Lower leg skin (tissue), 4 donors: ENCODE measurements at regions not wholly inside any gene's neighbourhood (a gene's known extent, or its start where the extent isn't known, plus 50 kb on each side); places are given as distances from the start of the nearest gene placed in this dataset.

Experiments used
- DNase-seq, 2 donors: peaks; one replicate each; pipeline ENCODE4 v3.0.0-alpha.2; 2019; ENCODE audit warnings: low spot score in 2 of 2
- H3K4me3 ChIP-seq: fragments of 200-600 bp; sonication (generic); 2 replicates; pipeline ENCODE4 v1.5.1; 2017; ENCODE audit warnings: mild to moderate bottlenecking, low read depth; ENCODE audit not compliant: poor library complexity, severe bottlenecking
- POLR2A ChIP-seq, 2 donors: fragments of 450-650 bp; IDR thresholded peaks; one replicate each; pipeline ENCODE4 v1.6.1; 2016 to 2017; ENCODE audit warnings: antibody characterized with exemption in 2 of 2, mild to moderate bottlenecking in 1 of 2, moderate library complexity in 1 of 2
- WGBS, 2 donors: methylation state at CpG; one replicate each; pipeline ENCODE4 v1.1.5; 2018; 5-methylcytosine and 5-hydroxymethylcytosine counted together
- intact Hi-C: fragments of 100-400 bp; cut with DNase I; formaldehyde crosslinking; loops from one replicate; pipeline ENCODE4 v1.15.0; 2023; ENCODE audit warnings: low total_unique reads
- TF ChIP-seq, protein P1 (sequence below), 3 donors: fragments of 450-650 bp; IDR thresholded peaks; one replicate each; pipeline ENCODE4 v1.5.1; 2016; ENCODE audit warnings: antibody characterized with exemption in 3 of 3, mild to moderate bottlenecking in 3 of 3, moderate library complexity in 2 of 3

DNA sequence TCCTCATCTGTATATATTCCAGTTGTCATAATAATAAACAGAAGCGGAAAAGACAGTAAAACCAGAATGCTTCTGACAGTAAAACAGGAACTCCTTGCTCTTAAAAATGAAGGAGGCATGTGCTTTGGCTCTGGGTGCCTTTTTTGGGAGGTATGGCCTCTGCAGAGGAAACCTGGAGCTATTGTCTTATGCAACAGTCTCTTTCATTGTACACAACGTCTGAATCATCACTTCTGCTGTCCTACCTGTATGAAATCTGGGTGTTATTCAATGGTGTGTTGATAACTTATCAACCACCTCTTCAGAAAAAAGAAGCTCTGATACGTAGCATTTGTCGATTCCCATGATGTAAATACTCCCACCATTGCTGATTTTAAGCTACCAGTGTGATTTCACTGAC lies 64.8 kb downstream of the CDCA7 start:
- 49 to 57% methylated on average over 4 of the region's 4 CpGs for WGBS, 2 donors
- no peak for DNase-seq
- intact Hi-C loops = no loop called here
- TF ChIP-seq, protein P1, sequence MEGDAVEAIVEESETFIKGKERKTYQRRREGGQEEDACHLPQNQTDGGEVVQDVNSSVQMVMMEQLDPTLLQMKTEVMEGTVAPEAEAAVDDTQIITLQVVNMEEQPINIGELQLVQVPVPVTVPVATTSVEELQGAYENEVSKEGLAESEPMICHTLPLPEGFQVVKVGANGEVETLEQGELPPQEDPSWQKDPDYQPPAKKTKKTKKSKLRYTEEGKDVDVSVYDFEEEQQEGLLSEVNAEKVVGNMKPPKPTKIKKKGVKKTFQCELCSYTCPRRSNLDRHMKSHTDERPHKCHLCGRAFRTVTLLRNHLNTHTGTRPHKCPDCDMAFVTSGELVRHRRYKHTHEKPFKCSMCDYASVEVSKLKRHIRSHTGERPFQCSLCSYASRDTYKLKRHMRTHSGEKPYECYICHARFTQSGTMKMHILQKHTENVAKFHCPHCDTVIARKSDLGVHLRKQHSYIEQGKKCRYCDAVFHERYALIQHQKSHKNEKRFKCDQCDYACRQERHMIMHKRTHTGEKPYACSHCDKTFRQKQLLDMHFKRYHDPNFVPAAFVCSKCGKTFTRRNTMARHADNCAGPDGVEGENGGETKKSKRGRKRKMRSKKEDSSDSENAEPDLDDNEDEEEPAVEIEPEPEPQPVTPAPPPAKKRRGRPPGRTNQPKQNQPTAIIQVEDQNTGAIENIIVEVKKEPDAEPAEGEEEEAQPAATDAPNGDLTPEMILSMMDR (IDR thresholded peaks at IDR 0.05) = no peak
- no peak for TF ChIP-seq POLR2A (IDR thresholded peaks at IDR 0.05)
- H3K4me3 ChIP-seq = no peak overlapping the region

DNA sequence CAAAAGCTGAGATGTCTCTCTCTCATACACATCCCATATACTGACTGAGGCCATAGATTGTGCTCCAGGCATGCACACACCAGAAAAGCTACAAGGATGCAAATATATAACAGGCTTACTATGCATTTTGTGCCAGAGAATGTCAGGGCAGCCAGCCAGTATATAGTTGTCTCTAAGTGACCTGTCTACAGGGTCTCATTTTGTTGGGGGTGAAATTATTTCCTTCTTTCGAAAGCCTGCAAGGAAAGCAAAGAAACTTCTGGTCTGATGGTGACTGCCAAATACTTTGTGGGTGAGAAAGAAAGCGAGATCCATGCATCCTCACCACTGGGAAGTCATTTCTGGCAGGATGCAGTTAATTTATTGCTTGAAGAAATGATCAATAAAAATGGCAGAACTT lies 70.2 kb downstream of the CDCA7 start:
- no peak for DNase-seq
- WGBS, 2 donors = 60 to 65% methylated on average over 2 of the region's 2 CpGs
- TF ChIP-seq, protein P1 (IDR thresholded peaks at IDR 0.05) = no peak
- no peak for TF ChIP-seq POLR2A (IDR thresholded peaks at IDR 0.05)
- no peak overlapping the region for H3K4me3 ChIP-seq
- intact Hi-C loops = no loop called here

DNA sequence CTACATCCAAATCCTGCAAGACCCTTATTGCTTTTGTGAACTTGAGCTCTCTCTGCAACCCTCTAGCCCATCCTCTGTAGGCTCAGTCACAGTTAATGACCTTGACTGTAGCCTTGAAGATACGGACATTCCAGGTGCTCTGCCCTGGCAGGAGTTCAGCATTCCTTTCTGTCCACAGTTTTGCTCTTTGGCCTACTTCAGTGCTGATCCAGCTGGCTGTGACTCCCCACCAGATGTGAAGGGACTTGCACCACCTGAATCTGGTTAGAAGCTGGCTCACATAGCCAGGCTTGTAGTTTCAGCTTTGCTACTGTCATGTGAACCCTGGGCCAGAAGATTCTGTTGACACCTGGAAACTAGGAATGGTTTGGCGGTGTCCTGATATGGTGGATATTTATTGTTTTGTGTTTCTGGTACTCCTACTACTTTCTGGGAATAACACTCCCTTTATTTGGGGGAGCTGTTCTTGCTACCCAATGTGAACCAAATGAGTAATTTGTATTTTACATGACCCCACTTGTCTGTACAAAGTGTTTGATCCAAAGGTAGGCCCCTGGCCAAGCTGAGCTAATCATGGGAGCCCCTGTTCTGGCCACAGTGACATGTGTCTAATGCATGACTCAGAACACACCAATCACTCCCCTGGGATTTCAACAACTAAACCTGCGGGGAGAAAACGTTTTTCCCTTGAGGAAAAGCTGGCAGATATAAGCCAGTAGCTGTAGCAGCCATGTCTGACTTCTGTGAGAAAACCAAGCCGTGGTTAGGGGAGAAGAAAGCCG lies 73.4 kb downstream of the CDCA7 start:
- intact Hi-C loops = no loop called here
- H3K4me3 ChIP-seq = no peak overlapping the region
- TF ChIP-seq, protein P1 (IDR thresholded peaks at IDR 0.05) = no peak
- TF ChIP-seq POLR2A (IDR thresholded peaks at IDR 0.05) = no peak
- peak in 1 of 2 donors; percentile 38 for DNase-seq
- WGBS, 2 donors = 28 to 39% methylated on average over 6 of the region's 6 CpGs

DNA sequence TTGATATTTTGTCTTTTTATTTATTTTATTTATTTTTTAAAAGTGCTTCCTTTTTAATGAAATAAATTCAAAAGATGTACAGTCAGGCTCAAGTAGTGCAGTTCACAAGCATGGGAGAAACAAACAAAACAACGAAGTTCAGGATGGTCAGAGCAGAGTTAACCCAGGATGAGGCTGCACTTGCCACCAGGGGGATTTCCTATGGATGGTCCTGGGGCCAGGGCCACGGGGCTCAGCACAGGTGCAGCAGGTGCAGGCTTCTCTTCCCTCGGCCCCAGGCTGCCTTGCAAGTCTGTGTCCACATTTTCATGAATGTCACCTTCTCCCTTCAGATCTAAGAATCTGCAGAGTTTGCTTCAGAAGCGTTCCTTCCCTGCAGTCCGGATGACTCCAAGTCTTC lies 76.5 kb downstream of the CDCA7 start:
- TF ChIP-seq POLR2A (IDR thresholded peaks at IDR 0.05) = no peak
- TF ChIP-seq, protein P1 (IDR thresholded peaks at IDR 0.05) = no peak
- no peak for DNase-seq
- H3K4me3 ChIP-seq = no peak overlapping the region
- WGBS, 2 donors = 74 to 77% methylated on average over 5 of the region's 5 CpGs
- intact Hi-C loops = no loop called here

DNA sequence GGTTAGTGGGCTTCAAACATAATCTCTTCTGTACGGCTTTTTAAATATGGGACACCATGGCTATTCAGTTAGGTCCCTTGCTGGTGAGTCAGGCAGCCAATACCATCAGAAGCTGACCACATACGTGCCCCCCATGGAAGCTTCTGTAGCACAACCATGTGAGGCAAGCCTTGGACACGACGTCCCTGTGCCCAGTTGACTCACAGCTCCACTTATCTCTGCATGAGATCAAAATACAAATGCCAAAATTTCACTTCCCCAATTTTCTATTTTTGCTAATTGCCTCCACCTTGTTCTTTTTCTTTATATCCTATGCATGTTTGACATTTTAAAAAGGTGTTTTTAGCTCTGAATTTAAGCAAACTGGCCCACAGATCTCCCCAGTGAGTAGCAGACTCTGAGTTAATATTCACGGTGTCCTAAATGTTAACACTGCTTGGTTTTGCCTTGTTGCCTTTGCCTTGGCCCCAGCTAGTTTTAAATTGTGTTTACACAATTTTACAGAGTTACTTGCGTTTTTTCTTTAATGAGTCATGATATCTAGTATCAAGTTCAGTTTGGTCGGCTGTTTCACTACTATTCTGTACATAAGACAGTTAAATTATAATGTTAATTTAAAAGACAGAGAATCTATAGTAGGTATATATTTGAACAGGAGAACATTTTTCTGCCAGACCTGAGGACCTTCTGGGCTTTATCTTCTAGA lies 77.5 kb downstream of the CDCA7 start:
- no peak for DNase-seq
- intact Hi-C loops = no loop called here
- TF ChIP-seq, protein P1 (IDR thresholded peaks at IDR 0.05) = no peak
- no peak for TF ChIP-seq POLR2A (IDR thresholded peaks at IDR 0.05)
- WGBS, 2 donors = 63% methylated on average over 7 of the region's 7 CpGs
- H3K4me3 ChIP-seq = no peak overlapping the region
